Nephron progenitor cell (in vitro differentiated cells): ENCODE measurements at regions not wholly inside any gene's neighbourhood (a gene's known extent, or its start where the extent isn't known, plus 50 kb on each side); places are given as distances from the start of the nearest gene placed in this dataset.

ENCODE experiments used
- DNase-seq: peaks from one replicate; pipeline ENCODE4 v3.0.0; 2021
- H3K27ac Mint-ChIP-seq: 2 replicates; pipeline ENCODE4 v1.8.0; 2021; ENCODE audit warnings: mild to moderate bottlenecking, moderate library complexity, mixed read lengths
- H3K27me3 Mint-ChIP-seq: 2 replicates; pipeline ENCODE4 v1.8.0; 2021; ENCODE audit warnings: mild to moderate bottlenecking, low read depth, mixed read lengths; ENCODE audit not compliant: poor library complexity
- H3K36me3 Mint-ChIP-seq: 2 replicates; pipeline ENCODE4 v1.8.0; 2021; ENCODE audit warnings: low read depth, mixed read lengths
- H3K4me1 Mint-ChIP-seq: 2 replicates; pipeline ENCODE4 v1.8.0; 2021; ENCODE audit warnings: mixed read lengths
- H3K4me3 Mint-ChIP-seq: 2 replicates; pipeline ENCODE4 v1.8.0; 2021; ENCODE audit warnings: mild to moderate bottlenecking, moderate library complexity, mixed read lengths
- H3K9me3 Mint-ChIP-seq: 2 replicates; pipeline ENCODE4 v1.8.0; 2021; ENCODE audit warnings: mild to moderate bottlenecking, moderate library complexity, mixed read lengths
- TF ChIP-seq, protein P1 (sequence below): fragments of 200-600 bp; sonication (generic); IDR thresholded peaks from 2 replicates; pipeline ENCODE4 v1.5.0; 2021; ENCODE audit warnings: antibody characterized with exemption

GRCh38 chr9:124179196-124180071, 78.3 kb upstream of the NEK6 start:
- Mint-ChIP-seq H3K27ac (no peak overlapping the region), H3K9me3 (no peaks in the 10 kb centered on the region), H3K4me1 (no peaks in the 10 kb centered on the region), H3K4me3 (no peak overlapping the region), H3K27me3 (peaks cover 51% of the 10 kb centered on the region), H3K36me3 (no peaks in the 10 kb centered on the region)
- TF ChIP-seq, protein P1, sequence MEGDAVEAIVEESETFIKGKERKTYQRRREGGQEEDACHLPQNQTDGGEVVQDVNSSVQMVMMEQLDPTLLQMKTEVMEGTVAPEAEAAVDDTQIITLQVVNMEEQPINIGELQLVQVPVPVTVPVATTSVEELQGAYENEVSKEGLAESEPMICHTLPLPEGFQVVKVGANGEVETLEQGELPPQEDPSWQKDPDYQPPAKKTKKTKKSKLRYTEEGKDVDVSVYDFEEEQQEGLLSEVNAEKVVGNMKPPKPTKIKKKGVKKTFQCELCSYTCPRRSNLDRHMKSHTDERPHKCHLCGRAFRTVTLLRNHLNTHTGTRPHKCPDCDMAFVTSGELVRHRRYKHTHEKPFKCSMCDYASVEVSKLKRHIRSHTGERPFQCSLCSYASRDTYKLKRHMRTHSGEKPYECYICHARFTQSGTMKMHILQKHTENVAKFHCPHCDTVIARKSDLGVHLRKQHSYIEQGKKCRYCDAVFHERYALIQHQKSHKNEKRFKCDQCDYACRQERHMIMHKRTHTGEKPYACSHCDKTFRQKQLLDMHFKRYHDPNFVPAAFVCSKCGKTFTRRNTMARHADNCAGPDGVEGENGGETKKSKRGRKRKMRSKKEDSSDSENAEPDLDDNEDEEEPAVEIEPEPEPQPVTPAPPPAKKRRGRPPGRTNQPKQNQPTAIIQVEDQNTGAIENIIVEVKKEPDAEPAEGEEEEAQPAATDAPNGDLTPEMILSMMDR, result no peak
- DNase-seq, result no peak

GRCh38 chr9:124180557-124180956, 77.2 kb upstream of the NEK6 start:
- TF ChIP-seq, protein P1, result no peak
- no peak for DNase-seq
- Mint-ChIP-seq H3K9me3 (no peaks in the 10 kb centered on the region), H3K4me3 (no peak overlapping the region), H3K27ac (no peak overlapping the region), H3K27me3 (peaks cover 55% of the 10 kb centered on the region), H3K36me3 (no peaks in the 10 kb centered on the region), H3K4me1 (no peaks in the 10 kb centered on the region)

GRCh38 chr9:124182741-124183140, 75.0 kb upstream of the NEK6 start:
- H3K4me3 Mint-ChIP-seq, result no peak overlapping the region
- H3K9me3 Mint-ChIP-seq, result no peaks in the 10 kb centered on the region
- peaks cover 56% of the 10 kb centered on the region for H3K27me3 Mint-ChIP-seq
- TF ChIP-seq, protein P1, result no peak
- H3K36me3 Mint-ChIP-seq, result no peaks in the 10 kb centered on the region
- DNase-seq, result no peak
- H3K4me1 Mint-ChIP-seq, result no peaks in the 10 kb centered on the region
- no peak overlapping the region for H3K27ac Mint-ChIP-seq

DNA sequence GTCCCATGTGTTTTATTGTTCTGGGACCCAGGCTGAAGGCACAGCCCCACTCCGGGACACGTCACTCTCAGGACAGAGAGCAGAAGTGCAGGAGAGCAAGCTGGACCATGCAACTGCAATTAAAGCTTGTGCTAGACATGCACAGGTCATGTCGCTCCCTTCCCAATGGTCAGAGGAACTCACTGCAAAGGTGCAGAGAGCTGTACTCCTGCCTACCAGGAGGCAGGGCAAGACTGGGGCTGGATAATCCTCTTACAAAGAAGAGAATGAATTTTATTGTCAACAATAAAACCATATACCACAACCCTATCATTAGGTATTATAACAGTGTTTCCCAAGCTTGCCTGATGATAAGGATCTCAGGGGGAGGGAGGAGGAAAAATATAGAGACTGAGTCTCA, 74.0 kb upstream of the NEK6 start:
- Mint-ChIP-seq H3K4me3 (no peak overlapping the region), H3K27me3 (peaks cover 54% of the 10 kb centered on the region), H3K9me3 (no peaks in the 10 kb centered on the region), H3K27ac (no peak overlapping the region), H3K36me3 (no peaks in the 10 kb centered on the region), H3K4me1 (no peaks in the 10 kb centered on the region)
- TF ChIP-seq, protein P1, result no peak
- no peak for DNase-seq

DNA sequence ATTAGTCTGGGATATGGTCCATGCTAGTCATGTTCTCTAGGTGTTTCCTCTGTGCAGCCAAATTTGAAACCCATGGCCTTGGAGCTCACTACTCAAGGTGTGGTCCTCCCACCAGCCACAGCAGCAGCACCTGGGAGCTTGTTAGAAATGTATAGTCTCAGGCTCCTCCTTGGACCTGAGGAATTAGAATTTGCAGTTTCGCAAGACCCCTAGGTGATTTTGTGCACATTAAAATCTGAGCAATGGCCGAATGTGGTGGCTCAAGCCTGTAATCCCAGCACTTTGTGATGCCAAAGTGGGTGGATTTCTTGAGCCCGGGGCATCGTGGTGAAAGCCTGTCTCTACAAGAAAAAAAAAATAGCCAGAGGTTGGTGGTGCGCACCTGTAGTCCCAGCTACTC, 72.3 kb upstream of the NEK6 start:
- Mint-ChIP-seq H3K4me1 (no peaks in the 10 kb centered on the region), H3K27me3 (peaks cover 42% of the 10 kb centered on the region), H3K4me3 (no peak overlapping the region), H3K27ac (no peak overlapping the region), H3K36me3 (no peaks in the 10 kb centered on the region), H3K9me3 (no peaks in the 10 kb centered on the region)
- TF ChIP-seq, protein P1, result no peak
- DNase-seq, result no peak

GRCh38 chr9:124187311-124187710, 70.4 kb upstream of the NEK6 start:
- H3K4me1 Mint-ChIP-seq, result no peaks in the 10 kb centered on the region
- peaks cover 34% of the 10 kb centered on the region for H3K27me3 Mint-ChIP-seq
- no peaks in the 10 kb centered on the region for H3K36me3 Mint-ChIP-seq
- H3K27ac Mint-ChIP-seq, result no peak overlapping the region
- TF ChIP-seq, protein P1, result no peak
- DNase-seq, result no peak
- H3K9me3 Mint-ChIP-seq, result no peaks in the 10 kb centered on the region
- no peak overlapping the region for H3K4me3 Mint-ChIP-seq
